Mesothelial cell of epicardium (in vitro differentiated cells): ENCODE measurements at regions not wholly inside any gene's neighbourhood (a gene's known extent, or its start where the extent isn't known, plus 50 kb on each side); places are given as distances from the start of the nearest gene placed in this dataset.

ENCODE experiments used
- DNase-seq, 2 experiments: peaks; one replicate each; pipeline ENCODE4 v3.0.0; 2021; ENCODE audit warnings: low spot score in 2 of 2; ENCODE audit not compliant: unreplicated experiment in 2 of 2
- H3K27ac Mint-ChIP-seq: 2 replicates; pipeline ENCODE4 v1.8.0; 2021; ENCODE audit warnings: mixed read lengths
- H3K27me3 Mint-ChIP-seq: 2 replicates; pipeline ENCODE4 v1.8.0; 2021; ENCODE audit warnings: low read depth, mixed read lengths
- H3K36me3 Mint-ChIP-seq: 2 replicates; pipeline ENCODE4 v1.8.0; 2021; ENCODE audit warnings: mixed read lengths
- H3K4me1 Mint-ChIP-seq: 2 replicates; pipeline ENCODE4 v1.8.0; 2021; ENCODE audit warnings: mixed read lengths
- H3K4me3 Mint-ChIP-seq: 2 replicates; pipeline ENCODE4 v1.8.0; 2021; ENCODE audit warnings: mild to moderate bottlenecking, moderate library complexity, mixed read lengths
- H3K9me3 Mint-ChIP-seq: 2 replicates; pipeline ENCODE4 v1.8.0; 2021; ENCODE audit warnings: mixed read lengths
- CTCF ChIP-seq: fragments of 200-600 bp; sonication (generic); IDR thresholded peaks from one replicate; pipeline ENCODE4 v1.5.0; 2021; ENCODE audit warnings: antibody characterized with exemption; ENCODE audit not compliant: unreplicated experiment

GRCh38 chr5:103941596-103941995 lies 379.0 kb upstream of the NUDT12 start:
- no peak for TF ChIP-seq CTCF
- no peaks in the 10 kb centered on the region for H3K9me3 Mint-ChIP-seq

GRCh38 chr5:103938146-103938695 lies 375.6 kb upstream of the NUDT12 start:
- peak overlapping the region; percentile 31 for H3K27ac Mint-ChIP-seq
- peaks cover 23% of the 10 kb centered on the region for H3K4me1 Mint-ChIP-seq
- no peaks in the 10 kb centered on the region for H3K9me3 Mint-ChIP-seq
- no peaks in the 10 kb centered on the region for H3K27me3 Mint-ChIP-seq
- no peak for TF ChIP-seq CTCF
- DNase-seq, result no peak
- H3K4me3 Mint-ChIP-seq, result no peak overlapping the region
- no peaks in the 10 kb centered on the region for H3K36me3 Mint-ChIP-seq

More at GRCh38 chr5:103941596-103941995, 379.0 kb upstream of the NUDT12 start:
- H3K4me1 Mint-ChIP-seq, result peaks cover 22% of the 10 kb centered on the region
- H3K27me3 Mint-ChIP-seq, result no peaks in the 10 kb centered on the region
- no peak overlapping the region for H3K27ac Mint-ChIP-seq
- no peak overlapping the region for H3K4me3 Mint-ChIP-seq
- DNase-seq, result no peak
- H3K36me3 Mint-ChIP-seq, result no peaks in the 10 kb centered on the region

- H3K9me3 Mint-ChIP-seq, result no peaks in the 10 kb centered on the region
- H3K27ac Mint-ChIP-seq, result no peak overlapping the region
- no peak for TF ChIP-seq CTCF
- DNase-seq, result no peak
- no peaks in the 10 kb centered on the region for H3K27me3 Mint-ChIP-seq
- no peaks in the 10 kb centered on the region for H3K36me3 Mint-ChIP-seq
- no peak overlapping the region for H3K4me3 Mint-ChIP-seq
- H3K4me1 Mint-ChIP-seq, result peaks cover 3% of the 10 kb centered on the region
These were observed 366.9 kb upstream of the NUDT12 start for GRCh38 chr5:103929338-103930013.

- Mint-ChIP-seq H3K4me1 (peaks cover 3% of the 10 kb centered on the region), H3K9me3 (no peaks in the 10 kb centered on the region), H3K4me3 (no peak overlapping the region), H3K36me3 (no peaks in the 10 kb centered on the region), H3K27me3 (no peaks in the 10 kb centered on the region), H3K27ac (no peak overlapping the region)
- TF ChIP-seq CTCF, result no peak
- no peak for DNase-seq
These were observed 365.1 kb upstream of the NUDT12 start for GRCh38 chr5:103927739-103928138.

GRCh38 chr5:103923616-103924168 lies 361.1 kb upstream of the NUDT12 start:
- no peak for TF ChIP-seq CTCF
- Mint-ChIP-seq H3K4me3 (no peak overlapping the region), H3K4me1 (peaks cover 8% of the 10 kb centered on the region), H3K36me3 (no peaks in the 10 kb centered on the region), H3K27ac (no peak overlapping the region), H3K27me3 (no peaks in the 10 kb centered on the region), H3K9me3 (no peaks in the 10 kb centered on the region)
- DNase-seq, result no peak
